HG02938 (cell line): ENCODE measurements at regions not wholly inside any gene's neighbourhood (a gene's known extent, or its start where the extent isn't known, plus 50 kb on each side); places are given as distances from the start of the nearest gene placed in this dataset.

Experiments
- ATAC-seq: cut with Tn5 transposase; IDR thresholded peaks from one replicate; pipeline ENCODE4 v1.9.1; 2021; ENCODE audit warnings: mild to moderate bottlenecking, moderate library complexity; ENCODE audit not compliant: unreplicated experiment

- ATAC-seq, result no peak
These were observed 72.6 kb downstream of the TENT5C start for GRCh38 chr1:117678246-117678977.

- no peak for ATAC-seq
These were observed 73.5 kb downstream of the TENT5C start for GRCh38 chr1:117679299-117679698.

GRCh38 chr1:117679868-117680267, 74.0 kb downstream of the TENT5C start:
- ATAC-seq, result no peak

- no peak for ATAC-seq
These were observed 74.6 kb downstream of the TENT5C start for GRCh38 chr1:117680316-117681002.

- no peak for ATAC-seq
These were observed 75.4 kb downstream of the TENT5C start for GRCh38 chr1:117681093-117681900.

GRCh38 chr1:117681901-117682250, 76.0 kb downstream of the TENT5C start:
- ATAC-seq, result no peak

GRCh38 chr1:117682372-117682771, 76.5 kb downstream of the TENT5C start:
- ATAC-seq, result no peak

GRCh38 chr1:117683571-117684285, 77.9 kb downstream of the TENT5C start:
- ATAC-seq, result no peak

- ATAC-seq, result no peak
These were observed 80.3 kb downstream of the TENT5C start for GRCh38 chr1:117685936-117686806.

- ATAC-seq, result no peak
These were observed 81.1 kb downstream of the TENT5C start for GRCh38 chr1:117686907-117687306.

- no peak for ATAC-seq
These were observed 84.3 kb downstream of the TENT5C start for GRCh38 chr1:117689997-117690625.

GRCh38 chr1:117691942-117692341, 86.1 kb downstream of the TENT5C start:
- ATAC-seq, result no peak

- ATAC-seq, result no peak
These were observed 88.7 kb downstream of the TENT5C start for GRCh38 chr1:117694543-117694942.

- no peak for ATAC-seq
These were observed 90.1 kb downstream of the TENT5C start for GRCh38 chr1:117695796-117696490.

GRCh38 chr1:117696561-117696960, 90.7 kb downstream of the TENT5C start:
- ATAC-seq, result no peak

- ATAC-seq, result no peak
These were observed 91.5 kb downstream of the TENT5C start for GRCh38 chr1:117697220-117697781.

GRCh38 chr1:117698398-117699160, 92.7 kb downstream of the TENT5C start:
- no peak for ATAC-seq

- no peak for ATAC-seq
These were observed 94.1 kb downstream of the TENT5C start for GRCh38 chr1:117699953-117700352.
